Keratinocyte (primary cell): ENCODE measurements at regions not wholly inside any gene's neighbourhood (a gene's known extent, or its start where the extent isn't known, plus 50 kb on each side); places are given as distances from the start of the nearest gene placed in this dataset.

ENCODE experiments used
- DNase-seq: peaks from one replicate; pipeline ENCODE4 v3.0.0-alpha.2; 2011; ENCODE audit warnings: low read depth, missing footprints, low spot score
- FAIRE-seq: peaks from 2 replicates; lab custom pipeline; 2011; peaks lifted over from hg19 to GRCh38; lab: Jason Lieb, UNC
- H2AFZ ChIP-seq: 2 replicates; pipeline ENCODE4 v1.6.0; 2012; ENCODE audit warnings: low read length, control low read depth, inconsistent platforms; ENCODE audit not compliant: control insufficient read depth
- H3K27ac ChIP-seq: 2 replicates; pipeline ENCODE4 v1.5.1; 2011; ENCODE audit warnings: low read length; ENCODE audit not compliant: control insufficient read depth, insufficient read depth
- H3K27me3 ChIP-seq: 3 replicates; pipeline ENCODE4 v1.6.0; 2011; ENCODE audit warnings: low read length; ENCODE audit not compliant: control insufficient read depth, insufficient read depth; ENCODE audit errors: extremely low read depth
- H3K36me3 ChIP-seq, 2 experiments: 2 replicates in 1 of 2; 3 replicates in 1 of 2; pipeline ENCODE4 v1.5.1; 2011; ENCODE audit warnings: low read length in 2 of 2, mild to moderate bottlenecking in 1 of 2; ENCODE audit not compliant: control insufficient read depth in 2 of 2, insufficient read depth in 2 of 2; ENCODE audit errors: extremely low read depth in 1 of 2
- H3K4me1 ChIP-seq: 3 replicates; pipeline ENCODE4 v1.5.1; 2011; ENCODE audit warnings: low read length; ENCODE audit not compliant: control insufficient read depth, insufficient read depth; ENCODE audit errors: extremely low read depth
- H3K4me2 ChIP-seq: 3 replicates; pipeline ENCODE4 v1.6.0; 2011; ENCODE audit warnings: low read depth, low read length; ENCODE audit not compliant: control insufficient read depth, insufficient read depth; ENCODE audit errors: extremely low read depth
- H3K4me3 ChIP-seq, 3 experiments: fragments of 200-600 bp in 1 of 3; sonication (generic) in 1 of 3; 2 replicates in 2 of 3; 3 replicates in 1 of 3; pipeline ENCODE4 v1.5.1; 2011 to 2016; ENCODE audit warnings: low read length in 3 of 3, mild to moderate bottlenecking in 3 of 3, control low read depth in 2 of 3, inconsistent platforms in 1 of 3, low read depth in 1 of 3, mixed read lengths in 1 of 3, mixed run types in 1 of 3, moderate library complexity in 1 of 3; ENCODE audit not compliant: control insufficient read depth in 2 of 3, insufficient read depth in 2 of 3; ENCODE audit errors: extremely low read depth in 1 of 3
- H3K79me2 ChIP-seq: 2 replicates; pipeline ENCODE4 v1.6.0; 2012; ENCODE audit warnings: low read length; ENCODE audit not compliant: control insufficient read depth, insufficient read depth
- H3K9ac ChIP-seq: 3 replicates; pipeline ENCODE4 v1.6.0; 2011; ENCODE audit warnings: low read length; ENCODE audit not compliant: control insufficient read depth, insufficient read depth; ENCODE audit errors: extremely low read depth
- H3K9me1 ChIP-seq: 3 replicates; pipeline ENCODE4 v1.6.0; 2011; ENCODE audit warnings: low read length; ENCODE audit not compliant: control insufficient read depth, insufficient read depth; ENCODE audit errors: extremely low read depth
- H3K9me3 ChIP-seq: 2 replicates; pipeline ENCODE4 v1.5.1; 2012; ENCODE audit warnings: low read depth, low read length; ENCODE audit not compliant: control insufficient read depth
- H4K20me1 ChIP-seq: 3 replicates; pipeline ENCODE4 v1.6.0; 2011; ENCODE audit warnings: low read length; ENCODE audit not compliant: control insufficient read depth, insufficient read depth; ENCODE audit errors: extremely low read depth
- CTCF ChIP-seq, 3 experiments: IDR thresholded peaks in 1 of 3; conservative IDR thresholded peaks in 1 of 3; optimal IDR thresholded peaks in 1 of 3; 2 replicates in 2 of 3; 3 replicates in 1 of 3; pipeline versions ENCODE3 to v1.5.1; 2011; ENCODE audit warnings: low read length in 3 of 3, mild to moderate bottlenecking in 3 of 3, moderate library complexity in 2 of 3, control low read depth in 1 of 3, inconsistent platforms in 1 of 3; ENCODE audit not compliant: insufficient read depth in 2 of 3; ENCODE audit errors: extremely low read depth in 1 of 3
- EZH2 ChIP-seq: IDR thresholded peaks from one replicate; pipeline ENCODE4 v1.6.1; 2012; ENCODE audit warnings: inconsistent platforms, mild to moderate bottlenecking, low read length, moderate library complexity
- dilution Hi-C: fragments of 300-500 bp; cut with MboI; formaldehyde crosslinking; loops from one replicate; pipeline ENCODE4 v1.7.0; 2020; ENCODE audit warnings: low sequenced_read_pairs; ENCODE audit not compliant: extremely low pct_ligation_motif_present

GRCh38 chr1:192929597-192929996 lies 120.8 kb downstream of the RGS2 start:
- H3K4me2 ChIP-seq: no peak overlapping the region
- FAIRE-seq (peak; percentile 39), DNase-seq (no peak)
- no peaks in the 10 kb centered on the region for H3K79me2 ChIP-seq
- no peak for TF ChIP-seq CTCF (optimal IDR thresholded peaks at IDR 0.05 in 1 of 3, IDR thresholded peaks at IDR 0.05 in 1 of 3, conservative IDR thresholded peaks at IDR 0.05 in 1 of 3; ENCODE audit: extremely low read depth in 1 of 3, insufficient read depth in 2 of 3, low read length in 3 of 3)
- no peak for TF ChIP-seq EZH2
- H3K27ac ChIP-seq: no peak overlapping the region
- no peaks in the 10 kb centered on the region for H3K27me3 ChIP-seq
- no peaks in the 10 kb centered on the region for H3K4me1 ChIP-seq
- H2AFZ ChIP-seq: no peak overlapping the region
- H4K20me1 ChIP-seq: no peaks in the 10 kb centered on the region
- no peaks in the 10 kb centered on the region for H3K9me1 ChIP-seq
- no peak overlapping the region for H3K4me3 ChIP-seq
- dilution Hi-C loops: no loop called here
- H3K9ac ChIP-seq: no peak overlapping the region
- no peaks in the 10 kb centered on the region for H3K9me3 ChIP-seq
- no peaks in the 10 kb centered on the region for H3K36me3 ChIP-seq

- H3K79me2 ChIP-seq: no peaks in the 10 kb centered on the region
- TF ChIP-seq CTCF (optimal IDR thresholded peaks at IDR 0.05 in 1 of 3, IDR thresholded peaks at IDR 0.05 in 1 of 3, conservative IDR thresholded peaks at IDR 0.05 in 1 of 3; ENCODE audit: extremely low read depth in 1 of 3, insufficient read depth in 2 of 3, low read length in 3 of 3) (no peak), EZH2 (no peak)
These were observed 124.9 kb downstream of the RGS2 start for GRCh38 chr1:192933744-192934143.

More at GRCh38 chr1:192933744-192934143, 124.9 kb downstream of the RGS2 start:
- no peaks in the 10 kb centered on the region for H3K9me1 ChIP-seq
- H4K20me1 ChIP-seq: no peaks in the 10 kb centered on the region
- H3K27ac ChIP-seq: no peak overlapping the region
- no peak overlapping the region for H3K9ac ChIP-seq
- dilution Hi-C loops: no loop called here
- H3K4me3 ChIP-seq: no peak overlapping the region
- no peaks in the 10 kb centered on the region for H3K4me1 ChIP-seq
- no peaks in the 10 kb centered on the region for H3K36me3 ChIP-seq
- no peak for FAIRE-seq
- DNase-seq: no peak
- H2AFZ ChIP-seq: no peak overlapping the region
- no peak overlapping the region for H3K4me2 ChIP-seq
- no peaks in the 10 kb centered on the region for H3K27me3 ChIP-seq
- H3K9me3 ChIP-seq: no peaks in the 10 kb centered on the region
